GM18868 (cell line): ENCODE measurements at regions not wholly inside any gene's neighbourhood (a gene's known extent, or its start where the extent isn't known, plus 50 kb on each side); places are given as distances from the start of the nearest gene placed in this dataset.
"Not testable (repeated sequence)": the region's sequence is repeated elsewhere in the genome, so short reads cannot be mapped to it uniquely, and the experiment has no call there.

Experiments used
- ATAC-seq: cut with Tn5 transposase; IDR thresholded peaks from one replicate; pipeline ENCODE4 v1.9.1; 2021; ENCODE audit warnings: mild to moderate bottlenecking, moderate library complexity; ENCODE audit not compliant: unreplicated experiment

DNA sequence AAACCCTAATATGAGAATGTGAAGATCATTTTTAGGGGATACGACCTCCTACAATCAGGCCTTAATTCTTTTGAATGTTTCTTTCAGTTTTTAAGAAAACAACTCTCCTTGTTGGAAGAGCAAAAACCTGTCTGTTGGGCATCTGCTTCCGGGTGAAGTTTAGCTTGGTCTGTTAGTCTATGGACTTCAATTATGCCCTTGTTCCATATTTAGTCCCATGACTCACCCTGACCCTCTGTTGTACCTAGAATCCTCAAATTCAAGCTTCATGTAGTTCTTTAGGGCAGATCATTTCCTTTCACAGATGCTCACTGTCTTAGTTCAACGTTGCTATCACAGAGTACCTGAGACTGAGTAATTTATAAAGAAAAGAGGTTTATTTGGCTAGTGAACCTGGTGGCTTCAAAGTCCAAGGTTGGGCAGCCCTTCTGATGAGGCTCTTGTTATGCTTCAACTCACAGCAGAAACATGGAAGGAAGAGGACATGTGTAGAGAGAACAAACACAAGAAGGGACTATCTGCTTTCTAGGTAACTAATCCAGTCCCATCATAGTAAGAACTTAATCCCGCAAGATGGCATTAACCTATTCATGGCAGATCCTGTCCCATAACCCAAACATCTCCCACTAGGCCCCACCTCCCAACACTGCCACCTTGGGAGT, 82.5 kb upstream of the SERPINE2 start:
- no peak for ATAC-seq

DNA sequence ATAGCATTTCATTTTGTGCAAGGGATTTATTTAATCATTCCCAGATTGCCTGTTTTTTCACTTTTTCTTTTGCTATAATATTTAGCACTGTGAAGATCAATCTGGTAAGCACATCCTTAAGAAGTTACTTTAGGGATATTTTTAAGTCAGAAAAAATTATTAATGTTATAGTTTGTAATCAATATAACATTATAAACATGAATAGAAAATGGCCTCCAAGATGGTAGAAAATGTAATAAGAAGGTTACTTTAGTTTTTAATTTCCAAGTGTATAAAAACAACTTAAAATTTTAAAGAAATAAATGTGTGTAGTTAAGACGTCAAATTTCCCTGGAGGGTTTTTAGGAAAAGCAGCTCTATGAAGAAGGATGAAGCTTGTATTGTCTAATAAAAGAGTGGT, 81.9 kb upstream of the SERPINE2 start:
- no peak for ATAC-seq

DNA sequence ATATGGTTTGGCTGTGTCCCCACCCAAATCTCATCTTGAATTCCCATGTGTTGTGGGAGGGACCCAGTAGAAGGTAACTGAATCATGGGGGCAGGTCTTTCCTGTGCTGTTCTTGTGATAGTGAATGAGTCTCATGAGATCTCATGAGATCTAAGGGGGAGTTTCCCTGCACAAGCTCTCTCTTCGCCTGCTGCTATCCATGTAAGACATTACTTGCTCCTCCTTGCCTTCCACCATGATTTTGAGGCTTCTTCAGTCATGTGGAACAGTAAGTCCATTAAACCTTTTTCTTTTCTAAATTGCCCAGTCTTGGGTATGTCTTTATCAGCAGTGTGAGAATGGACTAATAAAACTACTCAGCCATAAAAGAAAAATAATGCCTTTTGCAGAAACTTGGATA, 80.8 kb upstream of the SERPINE2 start:
- ATAC-seq, result not testable (repeated sequence)

DNA sequence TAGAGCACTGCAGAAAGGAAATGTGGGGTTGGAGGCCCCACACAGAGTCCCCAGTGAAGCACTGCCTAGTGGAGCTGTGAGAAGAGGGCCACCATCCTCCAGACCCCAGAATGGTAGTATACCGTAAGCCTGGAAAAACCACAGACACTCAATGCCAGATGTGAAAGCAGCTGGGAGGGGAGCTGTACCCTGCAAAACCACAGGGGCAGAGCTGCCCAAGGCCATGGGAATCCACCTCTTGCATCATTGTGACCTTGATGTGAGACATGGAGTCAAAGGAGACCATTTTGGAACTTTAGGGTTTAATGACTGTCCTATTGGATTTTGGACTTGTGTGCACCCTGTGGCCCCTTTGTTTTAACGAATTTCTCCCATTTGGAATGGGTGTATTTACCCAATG, 75.3 kb upstream of the SERPINE2 start:
- ATAC-seq, result no peak

DNA sequence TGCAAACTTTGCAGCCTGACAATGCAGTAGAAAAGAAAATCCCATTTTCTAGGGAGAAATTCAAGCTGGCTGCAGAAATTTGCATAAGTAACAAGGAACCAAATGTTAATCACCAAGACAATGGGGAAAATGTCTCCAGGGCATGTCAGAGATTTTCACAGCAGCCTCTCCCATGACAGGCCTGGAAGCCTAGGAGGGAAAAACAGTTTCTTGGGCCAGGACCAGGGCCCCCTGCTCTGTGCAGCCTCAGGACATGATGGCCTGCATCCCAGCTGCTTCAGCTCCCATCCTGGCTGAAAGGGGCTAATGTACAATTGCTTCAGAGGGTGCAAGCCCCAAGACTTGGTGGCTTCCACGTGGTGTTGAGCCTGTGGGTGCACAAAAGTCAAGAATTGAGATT, 74.8 kb upstream of the SERPINE2 start:
- ATAC-seq, result not testable (repeated sequence)

DNA sequence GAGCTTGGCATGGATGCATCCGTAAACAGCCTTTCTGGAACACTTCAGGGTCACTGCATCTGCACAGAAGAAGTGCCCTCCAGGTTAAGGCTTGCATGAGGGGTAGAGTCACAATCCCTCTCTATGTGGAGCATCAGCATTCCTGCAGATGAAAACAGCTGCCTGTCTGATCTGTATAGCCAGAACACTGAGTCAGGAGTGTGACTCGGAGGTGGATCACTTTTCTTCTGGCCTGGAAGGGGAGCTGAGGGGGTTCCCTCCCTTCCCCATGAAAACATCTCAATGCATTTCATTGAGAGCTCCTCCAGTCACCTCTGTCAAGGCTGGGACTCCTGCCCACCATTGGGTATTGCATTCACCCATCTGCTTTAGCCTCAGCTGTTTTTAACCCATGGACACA, 72.5 kb upstream of the SERPINE2 start:
- ATAC-seq, result no peak

DNA sequence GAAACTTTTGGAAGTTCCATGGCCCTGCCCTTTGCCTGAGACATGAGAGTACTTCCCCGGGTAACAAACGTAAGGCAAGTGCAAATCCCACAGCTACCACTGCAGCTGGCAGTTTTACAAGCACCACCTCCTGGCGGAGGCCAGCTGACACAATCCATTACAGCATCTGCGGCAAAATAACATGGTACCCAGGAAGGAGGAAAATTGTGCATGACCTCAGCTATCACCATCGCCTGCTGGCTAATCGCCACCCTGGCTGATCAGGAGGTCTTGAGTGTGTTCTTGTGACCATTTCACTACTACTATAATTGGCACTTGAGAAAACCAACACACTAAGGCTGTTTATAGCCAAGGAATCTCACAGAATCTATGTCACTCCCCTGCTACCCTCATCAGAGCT, 71.7 kb upstream of the SERPINE2 start:
- ATAC-seq, result no peak

DNA sequence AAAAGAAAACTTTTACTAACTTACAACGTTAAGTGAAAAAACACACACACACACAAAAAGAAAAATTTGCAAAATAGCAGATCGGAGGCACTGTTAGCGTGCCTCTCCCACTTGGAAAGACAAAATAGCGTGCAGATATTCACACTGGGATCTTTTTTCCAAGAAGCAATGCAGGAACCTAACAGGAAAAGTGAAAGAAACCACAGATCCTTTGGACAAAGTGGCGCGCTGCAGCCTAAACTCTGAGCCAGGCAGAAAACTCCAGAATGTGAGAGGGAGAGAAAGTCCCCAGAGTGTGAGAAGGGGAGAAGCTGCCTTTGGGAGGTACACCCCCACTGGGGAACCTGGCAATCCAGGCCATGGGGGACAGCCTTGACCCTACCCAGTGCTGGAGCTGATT, 70.7 kb upstream of the SERPINE2 start:
- no peak for ATAC-seq

DNA sequence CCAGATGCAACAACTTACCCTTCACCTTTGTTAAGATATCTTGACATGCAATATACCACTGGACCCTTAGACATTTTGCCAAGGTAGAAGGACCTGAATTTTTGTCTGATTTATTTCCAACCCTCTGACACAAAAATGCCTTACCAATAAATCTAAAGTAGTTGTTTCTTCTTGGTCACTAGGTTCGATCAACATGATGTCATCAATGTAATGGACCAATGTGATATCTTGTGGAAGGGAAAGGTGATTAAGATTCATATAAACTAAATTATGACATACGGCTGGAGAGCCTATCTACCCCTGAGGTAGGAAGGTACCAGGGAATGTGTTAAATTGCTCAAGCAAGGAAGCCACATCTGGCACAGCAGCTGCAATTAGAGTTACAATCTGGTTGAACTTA, 67.7 kb upstream of the SERPINE2 start:
- ATAC-seq, result no peak

DNA sequence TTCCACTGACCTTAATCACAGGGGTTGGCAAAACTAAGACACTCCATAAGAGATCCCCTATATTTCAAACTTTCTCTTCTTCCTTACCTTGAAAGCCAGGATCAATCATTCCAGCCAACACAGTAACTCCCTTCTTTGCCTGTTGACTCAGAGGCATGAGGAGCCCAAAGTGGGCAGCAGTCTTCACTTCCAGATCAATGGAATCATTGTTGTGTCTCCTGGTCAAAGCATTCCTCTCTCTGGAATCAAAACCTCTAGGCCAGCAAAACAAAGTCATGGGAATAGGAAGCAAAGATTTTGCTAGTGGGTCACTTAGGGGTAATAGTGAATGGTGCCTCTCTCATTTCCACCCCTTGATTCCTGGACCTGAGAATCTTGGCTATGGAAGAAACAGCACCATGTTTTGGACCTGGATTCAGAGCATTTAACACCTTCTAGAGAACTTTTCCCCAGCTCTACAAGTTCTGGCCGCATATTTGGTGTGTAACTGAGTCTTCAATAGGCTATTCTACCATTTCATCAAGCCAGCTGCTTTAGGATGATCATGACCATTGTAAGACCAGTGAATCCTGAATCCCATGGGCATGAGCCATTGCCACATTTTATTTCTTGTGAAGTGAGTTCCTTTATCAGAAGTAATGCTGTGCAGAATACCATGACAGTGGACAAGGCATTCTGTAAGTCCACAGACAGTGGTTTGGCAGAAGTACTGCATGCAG, 65.7 kb upstream of the SERPINE2 start:
- ATAC-seq, result no peak

DNA sequence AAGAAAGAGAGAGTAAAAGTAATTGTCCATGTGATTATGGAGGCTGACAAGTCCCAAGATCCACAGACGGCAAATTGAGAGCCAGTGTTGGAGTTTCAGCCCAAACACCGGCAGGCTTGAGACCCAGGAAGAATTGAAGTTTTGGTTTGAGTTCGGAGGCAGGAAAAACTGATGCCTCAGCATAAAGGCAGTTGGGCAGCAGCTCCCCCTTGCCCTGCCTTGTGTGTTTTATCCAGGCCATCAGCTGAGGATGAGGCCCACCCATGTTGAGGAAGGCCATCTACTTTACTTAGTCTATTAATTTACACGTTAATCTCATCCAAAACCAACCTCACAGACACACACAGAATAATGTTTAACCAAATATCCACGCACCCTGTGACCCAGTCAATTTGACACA, 64.6 kb upstream of the SERPINE2 start:
- ATAC-seq, result no peak

DNA sequence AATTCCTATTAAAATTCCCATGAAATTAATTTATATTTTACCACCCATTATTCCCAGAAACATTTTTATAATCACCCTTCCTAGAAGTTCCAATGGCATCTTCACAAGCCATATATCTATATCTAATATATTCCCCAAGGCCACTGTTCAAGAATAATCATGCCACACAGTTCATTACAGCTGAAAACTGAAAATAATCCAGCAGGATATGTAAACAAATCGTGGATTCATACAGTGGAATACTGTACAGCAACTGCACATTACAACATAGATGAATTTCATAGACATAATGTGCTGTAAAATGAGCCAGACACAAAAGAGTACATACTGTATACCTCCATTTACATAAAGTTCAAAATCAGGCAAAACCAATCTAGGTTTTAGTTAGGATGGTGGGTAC, 63.9 kb upstream of the SERPINE2 start:
- ATAC-seq, result no peak

DNA sequence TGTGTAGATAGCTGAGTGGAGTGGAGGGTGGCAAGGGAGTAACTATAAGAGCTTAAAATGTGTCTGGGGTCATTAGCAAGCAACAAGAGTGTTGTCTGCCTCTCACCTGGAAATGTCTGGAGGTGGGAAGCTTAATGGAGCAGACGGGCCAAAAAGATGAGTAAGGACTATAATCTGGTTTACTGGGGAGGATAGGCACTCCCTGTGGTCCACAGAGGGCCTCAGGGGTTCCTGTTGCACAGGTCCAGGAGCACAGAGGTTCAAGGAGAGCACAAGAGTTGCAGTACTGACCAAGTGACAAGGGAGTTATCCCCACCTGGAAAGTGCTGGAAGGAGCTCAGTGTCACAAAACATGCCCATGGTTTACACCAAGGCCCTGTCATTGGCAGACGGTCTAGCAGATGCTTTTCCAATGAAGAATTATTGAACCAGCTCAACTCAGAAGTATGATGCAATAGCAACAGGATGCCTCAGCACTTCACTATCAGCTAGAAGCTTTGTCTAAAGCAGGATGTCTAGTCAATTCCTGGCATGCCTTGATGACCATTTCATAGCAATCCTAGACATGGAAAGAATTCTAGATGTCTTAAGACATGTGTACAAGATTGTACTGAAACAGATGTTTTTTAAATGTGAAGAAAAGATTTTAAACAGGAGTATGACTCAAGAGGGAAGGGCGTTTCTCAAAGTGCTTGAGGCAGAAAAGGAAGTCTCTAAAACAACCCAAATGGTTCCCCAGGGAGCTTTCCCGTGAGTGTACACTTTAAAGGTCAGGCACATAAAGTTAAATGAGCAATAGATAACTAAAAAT, 62.9 kb upstream of the SERPINE2 start:
- no peak for ATAC-seq

DNA sequence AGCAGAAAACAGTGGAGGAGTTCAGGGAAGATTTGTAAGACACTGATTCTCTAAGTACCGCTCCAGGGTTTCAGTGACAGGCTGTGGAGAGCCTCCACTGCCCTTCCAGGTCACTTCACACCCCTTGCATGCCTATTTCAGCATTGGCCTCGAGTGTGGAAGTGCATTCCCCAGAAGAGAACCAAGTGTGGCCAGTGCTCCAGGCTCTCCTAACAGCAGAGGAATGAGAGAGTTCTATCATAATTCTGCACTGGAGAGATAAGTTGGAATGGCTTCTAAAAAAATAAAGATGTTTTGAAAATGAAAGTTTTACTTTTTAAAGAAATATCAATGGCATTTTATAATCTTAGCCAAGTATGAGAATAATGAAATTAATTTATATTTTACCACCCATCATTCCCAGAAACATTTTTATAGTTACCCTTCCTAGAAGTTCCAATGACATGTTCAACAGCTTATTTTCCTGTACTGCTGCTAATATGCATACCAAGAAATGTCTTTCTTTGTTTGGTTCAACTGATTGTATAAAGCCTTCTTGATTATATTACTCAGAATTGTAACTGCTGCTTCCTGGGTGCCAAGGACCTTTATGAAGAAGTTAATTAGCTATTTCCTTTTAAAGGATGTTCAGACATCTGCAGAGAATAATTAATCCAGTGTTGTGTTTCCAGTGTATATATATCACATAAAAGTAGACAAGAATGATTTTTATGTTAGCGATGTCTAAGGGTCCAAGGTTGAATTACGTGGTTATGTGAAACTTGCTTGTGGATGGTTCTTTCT, 61.0 kb upstream of the SERPINE2 start:
- ATAC-seq, result no peak

DNA sequence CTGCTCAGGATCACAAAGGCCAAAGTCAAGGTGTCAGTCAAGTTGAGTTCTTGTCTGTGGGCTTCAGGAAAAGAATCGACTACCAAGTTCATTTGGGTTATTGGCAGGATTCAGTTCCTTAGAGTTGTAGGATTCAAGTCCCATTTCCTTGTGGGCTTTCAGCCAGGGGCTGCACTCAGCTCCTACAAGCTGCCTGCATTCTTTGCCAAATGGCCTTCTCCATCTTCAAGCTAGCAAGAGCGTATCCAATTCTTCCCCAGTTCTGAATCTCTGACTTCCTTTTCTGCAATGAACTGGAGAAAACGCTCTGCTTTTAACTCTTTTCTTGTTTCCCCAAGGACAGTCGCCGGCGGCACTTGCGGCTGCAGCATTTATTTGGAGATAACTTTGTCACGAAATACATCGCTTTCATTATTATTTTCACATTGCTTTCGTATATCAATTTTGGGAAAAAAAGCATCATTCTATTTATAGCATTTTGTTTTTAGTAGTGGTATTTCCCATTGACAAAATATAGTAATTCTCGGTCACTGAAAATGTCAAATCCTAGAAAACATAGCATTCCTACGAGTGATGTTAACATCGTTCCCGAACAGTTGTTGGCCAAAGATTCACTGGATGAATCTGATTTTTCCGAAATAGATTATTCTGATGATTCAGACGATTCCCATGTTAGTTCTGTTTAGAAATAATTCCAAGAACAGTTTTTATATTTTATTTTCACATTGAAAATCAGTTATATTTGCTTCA, 59.6 kb upstream of the SERPINE2 start:
- ATAC-seq, result no peak

DNA sequence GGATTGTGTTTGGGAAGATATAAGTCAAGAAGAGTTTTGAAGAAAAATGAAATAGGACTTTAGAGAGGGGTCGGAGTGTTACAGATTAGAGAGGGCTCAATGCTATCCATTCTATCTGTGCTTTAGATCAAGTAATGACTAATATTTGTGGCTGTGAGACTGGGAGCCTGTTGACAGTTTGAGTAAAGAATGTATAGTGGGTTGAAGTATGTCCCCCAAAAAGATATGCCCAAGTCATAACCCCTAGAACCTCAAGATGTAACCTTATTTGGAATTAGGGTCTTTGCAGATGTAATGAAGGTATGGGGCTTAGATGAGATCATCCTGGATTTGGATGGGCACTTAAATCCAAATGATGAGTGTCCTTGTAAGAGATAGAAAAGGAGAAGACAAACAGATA, 55.3 kb upstream of the SERPINE2 start:
- no peak for ATAC-seq

DNA sequence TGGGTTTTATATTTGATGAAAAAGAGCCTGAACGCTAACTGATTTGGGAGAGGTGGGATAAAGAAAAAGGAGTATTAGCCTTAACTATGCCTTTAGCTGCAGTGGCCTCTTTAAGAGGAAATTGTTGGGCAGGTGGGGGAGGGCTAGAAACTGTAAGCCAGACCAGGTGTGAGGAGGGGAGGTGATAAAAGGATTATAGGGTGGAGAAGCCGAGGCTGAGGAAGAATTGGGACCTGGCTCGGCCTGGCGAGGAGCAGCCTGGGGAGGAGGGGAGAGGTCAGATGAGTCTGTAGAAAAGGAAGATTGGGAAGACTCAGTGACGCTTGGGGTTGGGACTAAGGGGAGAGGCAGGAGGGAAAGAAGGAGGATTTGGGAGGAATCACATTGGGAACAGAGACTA, 52.6 kb upstream of the SERPINE2 start:
- ATAC-seq, result not testable (repeated sequence)

DNA sequence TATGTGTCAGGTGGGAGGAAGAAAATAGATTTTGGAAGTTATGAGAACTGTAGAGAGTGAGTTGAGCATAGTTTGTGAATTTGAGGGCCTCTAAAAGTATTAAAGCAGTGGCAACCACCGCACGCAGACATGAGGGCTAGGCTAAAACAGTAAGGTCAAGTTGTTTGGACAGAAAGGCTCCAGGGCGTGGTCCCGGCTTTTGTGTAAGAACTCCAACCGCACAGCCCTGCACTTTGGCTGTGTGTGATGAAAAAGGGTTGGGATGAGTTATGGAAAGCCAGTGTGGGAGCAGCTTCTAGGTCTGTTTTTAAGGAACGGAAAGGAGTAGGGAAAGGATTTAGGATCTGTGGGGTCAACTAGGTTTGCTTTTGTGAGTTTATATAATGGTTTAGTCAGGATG, 50.5 kb upstream of the SERPINE2 start:
- ATAC-seq, result not testable (repeated sequence)
